Activated CD4-positive, alpha-beta T cell treated with anti-CD3 and anti-CD28 coated beads for 4 hours (primary cell): ENCODE measurements at regions not wholly inside any gene's neighbourhood (a gene's known extent, or its start where the extent isn't known, plus 50 kb on each side); places are given as distances from the start of the nearest gene placed in this dataset.

ENCODE experiments used
- DNase-seq, 2 donors: peaks; one replicate each; pipeline ENCODE4 v3.0.0-alpha.2; 2020

- DNase-seq: no peak
These were observed 70.7 kb upstream of the VEPH1 start for GRCh38 chr3:157573780-157574378.

- DNase-seq: no peak
These were observed 70.1 kb upstream of the VEPH1 start for GRCh38 chr3:157573281-157573680.

- no peak for DNase-seq
These were observed 69.5 kb upstream of the VEPH1 start for GRCh38 chr3:157572559-157573270.

GRCh38 chr3:157566596-157566995 lies 63.4 kb upstream of the VEPH1 start:
- no peak for DNase-seq

GRCh38 chr3:157559401-157559800 lies 56.2 kb upstream of the VEPH1 start:
- DNase-seq: no peak
